Ectodermal cell (in vitro differentiated cells): ENCODE measurements at regions not wholly inside any gene's neighbourhood (a gene's known extent, or its start where the extent isn't known, plus 50 kb on each side); places are given as distances from the start of the nearest gene placed in this dataset.

Experiments
- H3K27ac ChIP-seq: 2 replicates; pipeline ENCODE4 v1.7.0; 2013; ENCODE audit warnings: mild to moderate bottlenecking, low read depth, low read length; ENCODE audit not compliant: insufficient read depth, poor library complexity, severe bottlenecking
- H3K27me3 ChIP-seq: 2 replicates; pipeline ENCODE4 v1.7.0; 2013; ENCODE audit warnings: mild to moderate bottlenecking, low read length; ENCODE audit not compliant: insufficient read depth, control insufficient read depth, poor library complexity, severe bottlenecking
- H3K36me3 ChIP-seq: one replicate; pipeline ENCODE4 v1.7.0; 2013; ENCODE audit warnings: low read length; ENCODE audit not compliant: control insufficient read depth, insufficient read depth
- H3K4me1 ChIP-seq: one replicate; pipeline ENCODE4 v1.7.0; 2013; ENCODE audit warnings: low read length; ENCODE audit not compliant: control insufficient read depth, insufficient read depth
- H3K4me3 ChIP-seq: 2 replicates; pipeline ENCODE4 v1.7.0; 2013; ENCODE audit warnings: low read depth, low read length, control low read depth; ENCODE audit not compliant: insufficient read depth
- H3K9me3 ChIP-seq: 2 replicates; pipeline ENCODE4 v1.7.0; 2013; ENCODE audit warnings: mild to moderate bottlenecking, low read length, moderate library complexity; ENCODE audit not compliant: control insufficient read depth
- WGBS, 2 experiments: methylation state at CpG; one replicate each; pipeline ENCODE4 v1.1.7; 2013; ENCODE audit warnings: missing lambda C conversion rate in 2 of 2; 5-methylcytosine and 5-hydroxymethylcytosine counted together

DNA sequence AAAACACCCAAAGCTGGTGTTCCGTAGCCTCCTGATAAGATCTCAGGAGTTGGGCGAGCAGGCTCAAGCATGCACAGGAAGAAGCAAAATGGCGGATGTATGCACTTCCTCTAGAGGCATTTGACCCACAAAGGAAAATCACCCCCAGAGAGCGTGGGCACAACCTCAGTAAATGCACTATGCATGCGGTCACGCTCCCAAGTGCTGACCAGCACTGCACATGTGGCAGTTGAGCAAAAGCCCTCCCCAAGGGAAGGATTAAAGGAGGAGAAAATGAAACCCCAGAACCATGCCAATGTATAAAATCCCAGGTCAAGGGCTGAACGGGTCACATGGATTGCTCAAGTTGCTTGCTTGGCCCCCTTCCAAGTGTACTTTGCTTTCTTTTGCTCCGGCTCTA, 289.4 kb upstream of the IGF1R start:
- no peaks in the 10 kb centered on the region for H3K36me3 ChIP-seq
- no peaks in the 10 kb centered on the region for H3K9me3 ChIP-seq
- no peak overlapping the region for H3K27ac ChIP-seq
- 87 to 91% methylated on average over 8 of the region's 8 CpGs for WGBS, 2 experiments
- no peaks in the 10 kb centered on the region for H3K4me1 ChIP-seq
- H3K27me3 ChIP-seq, result no peaks in the 10 kb centered on the region
- no peak overlapping the region for H3K4me3 ChIP-seq

GRCh38 chr15:98363416-98363815, 284.9 kb upstream of the IGF1R start:
- Histone ChIP-seq H3K4me3 (no peak overlapping the region), H3K36me3 (no peaks in the 10 kb centered on the region), H3K27ac (no peak overlapping the region), H3K9me3 (no peaks in the 10 kb centered on the region), H3K27me3 (no peaks in the 10 kb centered on the region), H3K4me1 (no peaks in the 10 kb centered on the region)
- 90 to 92% methylated on average over 2 of the region's 2 CpGs for WGBS, 2 experiments

DNA sequence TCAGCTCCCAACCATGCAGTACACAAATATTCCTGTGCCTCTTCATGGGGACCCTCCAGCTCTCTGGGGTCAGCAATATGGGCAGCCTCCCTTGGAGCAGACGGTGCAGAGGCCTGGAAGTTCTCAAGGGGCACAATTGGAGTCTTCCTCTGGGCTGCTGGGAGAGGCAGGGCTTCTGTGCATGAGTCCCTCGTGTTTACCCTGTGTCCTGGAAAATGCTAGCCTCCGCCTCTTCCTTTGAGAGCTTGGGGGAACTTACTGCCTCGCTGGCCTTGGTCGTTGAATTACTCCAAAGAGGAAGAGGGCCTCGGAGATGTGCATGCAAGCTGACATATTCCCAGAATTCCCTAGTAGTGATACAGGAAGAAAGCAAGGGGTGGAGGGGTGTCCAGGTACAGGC, 284.4 kb upstream of the IGF1R start:
- Histone ChIP-seq H3K36me3 (no peaks in the 10 kb centered on the region), H3K27me3 (no peaks in the 10 kb centered on the region), H3K4me1 (no peaks in the 10 kb centered on the region), H3K27ac (no peak overlapping the region), H3K9me3 (no peaks in the 10 kb centered on the region), H3K4me3 (no peak overlapping the region)
- 69 to 78% methylated on average over 6 of the region's 6 CpGs for WGBS, 2 experiments

DNA sequence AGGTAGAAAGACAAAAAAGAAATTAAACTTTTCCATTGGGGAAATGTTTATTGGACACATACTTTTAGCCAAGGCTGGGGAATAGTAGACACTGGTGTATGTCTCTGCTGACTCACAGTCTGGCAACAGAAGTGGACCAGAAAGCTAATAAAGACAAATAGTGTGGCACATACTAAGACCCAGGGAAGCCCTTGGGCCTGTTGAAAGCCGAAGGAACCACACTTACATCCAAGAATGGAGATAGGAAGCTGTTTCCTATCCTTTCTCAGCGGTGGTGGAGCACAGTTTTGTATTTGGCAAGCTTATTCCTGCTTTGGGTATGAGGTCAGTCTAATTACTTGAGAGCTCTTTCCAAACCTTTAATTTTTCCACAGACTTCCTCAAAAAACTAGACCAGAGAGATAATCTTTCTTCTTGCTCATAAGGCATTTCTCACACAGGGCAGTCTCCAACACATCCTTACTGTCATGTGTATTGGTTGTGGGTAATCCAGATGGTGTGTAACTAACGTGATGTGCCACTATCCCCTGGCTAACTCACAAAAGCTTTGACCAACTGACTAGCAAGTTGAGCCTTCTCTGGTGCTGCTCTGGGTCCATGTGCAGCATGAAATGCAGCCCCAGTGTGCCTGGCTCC, 279.1 kb upstream of the IGF1R start:
- WGBS, 2 experiments, result 91 to 93% methylated on average over 3 of the region's 3 CpGs
- Histone ChIP-seq H3K27ac (no peak overlapping the region), H3K4me3 (no peak overlapping the region), H3K9me3 (no peaks in the 10 kb centered on the region), H3K4me1 (no peaks in the 10 kb centered on the region), H3K36me3 (no peaks in the 10 kb centered on the region), H3K27me3 (no peaks in the 10 kb centered on the region)

DNA sequence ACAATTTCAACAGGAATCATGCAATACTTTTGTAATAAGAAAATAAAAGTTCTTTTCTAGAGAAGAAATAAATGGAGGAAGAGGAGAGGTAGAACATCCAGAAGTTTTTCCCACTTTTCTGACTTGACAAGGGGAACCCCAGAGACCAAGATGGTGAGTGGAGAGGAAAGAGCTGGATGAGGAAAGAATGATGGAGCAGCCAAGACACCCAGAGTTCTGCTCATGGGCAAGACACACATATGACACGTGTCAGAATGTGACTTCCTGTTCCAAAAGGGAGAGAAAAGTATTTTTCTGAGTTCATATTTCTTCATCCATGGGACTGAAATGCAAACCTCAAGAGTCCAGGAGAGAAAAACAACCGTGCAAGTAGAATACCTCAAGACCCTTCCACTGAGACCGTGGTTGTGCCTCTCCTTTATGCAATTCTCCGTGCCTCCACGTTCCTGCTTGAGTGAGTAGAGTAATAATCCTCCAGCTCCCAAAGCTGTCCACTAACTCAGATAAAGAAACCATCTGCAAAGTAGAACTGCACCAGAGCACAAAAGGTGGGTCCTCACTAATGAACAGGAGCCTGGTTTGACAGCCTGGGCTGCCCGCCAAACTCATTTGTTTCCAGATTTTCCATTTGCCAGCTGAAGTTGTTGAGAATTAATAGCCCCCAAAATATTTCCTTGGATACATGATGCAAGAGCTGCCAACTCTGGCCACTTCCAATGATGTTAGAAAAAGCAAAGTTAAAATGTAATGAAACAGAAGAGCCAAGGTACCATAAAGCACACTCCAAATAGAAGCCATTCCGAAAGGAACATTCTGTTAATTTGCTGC, 272.6 kb upstream of the IGF1R start:
- H3K4me1 ChIP-seq, result no peaks in the 10 kb centered on the region
- no peaks in the 10 kb centered on the region for H3K36me3 ChIP-seq
- H3K9me3 ChIP-seq, result no peaks in the 10 kb centered on the region
- WGBS, 2 experiments, result 93 to 96% methylated on average over 7 of the region's 7 CpGs
- no peak overlapping the region for H3K4me3 ChIP-seq
- H3K27ac ChIP-seq, result no peak overlapping the region
- H3K27me3 ChIP-seq, result no peaks in the 10 kb centered on the region

DNA sequence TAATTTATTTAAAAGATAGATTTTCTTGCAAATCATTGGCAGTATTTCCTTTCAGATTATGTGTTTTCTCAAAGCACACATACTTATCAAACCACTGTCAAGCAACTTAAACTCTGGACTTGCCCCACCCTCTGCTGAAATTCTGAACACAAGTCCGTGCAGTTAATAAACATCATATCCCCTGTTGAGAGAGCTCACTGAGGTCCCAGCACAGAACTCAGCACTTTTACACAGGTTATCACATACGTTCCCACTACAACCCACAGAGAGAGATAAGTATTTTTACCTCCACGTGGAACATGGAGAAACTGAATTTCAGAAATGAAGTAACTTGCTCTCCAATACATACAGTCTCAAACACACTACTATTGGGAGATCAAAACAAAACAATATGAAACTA, 267.6 kb upstream of the IGF1R start:
- no peaks in the 10 kb centered on the region for H3K9me3 ChIP-seq
- no peak overlapping the region for H3K4me3 ChIP-seq
- H3K27me3 ChIP-seq, result no peaks in the 10 kb centered on the region
- H3K36me3 ChIP-seq, result no peaks in the 10 kb centered on the region
- no peaks in the 10 kb centered on the region for H3K4me1 ChIP-seq
- WGBS, 2 experiments, result 92 to 95% methylated on average over 3 of the region's 3 CpGs
- H3K27ac ChIP-seq, result no peak overlapping the region

- WGBS, 2 experiments, result 93 to 96% methylated on average over 2 of the region's 2 CpGs
- Histone ChIP-seq H3K36me3 (no peaks in the 10 kb centered on the region), H3K4me1 (no peaks in the 10 kb centered on the region), H3K9me3 (no peaks in the 10 kb centered on the region), H3K4me3 (no peak overlapping the region), H3K27ac (no peak overlapping the region), H3K27me3 (no peaks in the 10 kb centered on the region)
These were observed 266.9 kb upstream of the IGF1R start for GRCh38 chr15:98381446-98381845.

- Histone ChIP-seq H3K4me1 (no peaks in the 10 kb centered on the region), H3K36me3 (no peaks in the 10 kb centered on the region), H3K4me3 (no peak overlapping the region), H3K27me3 (no peaks in the 10 kb centered on the region), H3K9me3 (no peaks in the 10 kb centered on the region), H3K27ac (no peak overlapping the region)
- 70 to 76% methylated on average over 6 of the region's 6 CpGs for WGBS, 2 experiments
These were observed 266.2 kb upstream of the IGF1R start for GRCh38 chr15:98382139-98382538.

DNA sequence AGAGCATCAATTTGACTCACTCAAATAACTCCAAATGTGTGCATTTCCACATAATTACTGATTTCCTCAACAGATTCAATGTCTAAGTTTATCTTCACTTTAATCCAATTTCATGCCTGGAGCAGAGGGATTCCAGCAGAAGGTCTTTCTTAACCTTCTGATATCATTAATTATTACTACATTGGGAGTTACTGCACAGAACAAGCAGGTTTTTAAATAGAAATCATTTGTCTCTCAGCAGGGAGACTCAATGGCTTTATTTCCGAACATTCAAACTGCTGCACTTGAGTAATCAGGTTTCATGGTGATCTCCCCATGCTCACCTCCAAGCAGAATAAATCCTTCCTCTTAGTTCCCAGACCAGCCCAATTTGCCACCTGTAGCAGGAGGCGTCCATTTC, 264.8 kb upstream of the IGF1R start:
- 91 to 92% methylated on average over 2 of the region's 2 CpGs for WGBS, 2 experiments

DNA sequence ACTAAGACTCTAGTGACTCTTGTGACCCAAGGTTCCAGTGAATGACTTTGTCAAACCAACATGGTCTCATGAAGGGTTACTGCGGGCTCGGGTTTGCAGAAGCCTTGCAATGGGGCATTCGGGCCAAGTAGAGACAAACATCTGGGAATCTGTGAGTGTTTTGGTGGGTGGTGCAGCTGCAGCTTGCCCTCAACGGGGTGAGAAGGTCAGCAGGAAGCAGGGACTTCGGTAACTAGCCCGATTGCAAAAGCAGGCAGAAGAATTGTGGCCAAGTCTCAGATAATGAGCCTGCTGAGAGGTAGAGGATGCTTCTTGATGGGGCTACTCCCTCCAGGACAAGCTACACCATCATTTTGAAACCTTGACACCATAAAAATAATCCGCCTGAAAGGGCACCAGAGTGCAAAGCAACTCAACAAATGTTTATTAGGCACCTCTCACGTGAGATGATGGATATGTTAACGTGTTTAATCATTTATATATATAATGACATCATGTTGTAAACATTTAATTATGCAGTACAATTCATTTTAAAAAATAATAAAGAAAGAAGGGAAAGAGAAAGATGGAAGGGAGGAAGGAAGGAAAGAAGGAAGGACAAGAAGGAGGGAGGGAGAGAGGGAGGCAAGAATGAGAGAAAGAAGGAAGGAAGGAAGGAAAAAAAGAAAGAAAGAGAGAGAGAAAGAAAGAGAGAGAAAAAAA, 263.9 kb upstream of the IGF1R start:
- 83 to 84% methylated on average over 7 of the region's 9 CpGs for WGBS, 2 experiments
- Histone ChIP-seq H3K4me3 (no peak overlapping the region), H3K27ac (no peak overlapping the region), H3K36me3 (no peaks in the 10 kb centered on the region), H3K9me3 (no peaks in the 10 kb centered on the region), H3K27me3 (no peaks in the 10 kb centered on the region), H3K4me1 (no peaks in the 10 kb centered on the region)

More for the DNA sequence above, 264.8 kb upstream of the IGF1R start:
- Histone ChIP-seq H3K9me3 (no peaks in the 10 kb centered on the region), H3K36me3 (no peaks in the 10 kb centered on the region), H3K4me3 (no peak overlapping the region), H3K27me3 (no peaks in the 10 kb centered on the region), H3K4me1 (no peaks in the 10 kb centered on the region), H3K27ac (no peak overlapping the region)
